IPS-20b (cell line): ENCODE measurements at regions not wholly inside any gene's neighbourhood (a gene's known extent, or its start where the extent isn't known, plus 50 kb on each side); places are given as distances from the start of the nearest gene placed in this dataset.

Experiments
- H3K27ac ChIP-seq: one replicate; pipeline ENCODE4 v1.5.1; 2013; ENCODE audit warnings: low read length
- H3K27me3 ChIP-seq: 2 replicates; pipeline ENCODE4 v1.6.1; 2013; ENCODE audit warnings: mild to moderate bottlenecking, low read length, inconsistent platforms; ENCODE audit not compliant: insufficient read depth
- H3K36me3 ChIP-seq: 2 replicates; pipeline ENCODE4 v1.6.1; 2013; ENCODE audit warnings: low read depth, mild to moderate bottlenecking, inconsistent platforms, low read length, moderate library complexity; ENCODE audit not compliant: insufficient read depth
- H3K4me1 ChIP-seq: 2 replicates; pipeline ENCODE4 v1.6.1; 2013; ENCODE audit warnings: mild to moderate bottlenecking, control low read depth, inconsistent platforms, low read length, moderate library complexity; ENCODE audit not compliant: insufficient read depth
- H3K4me3 ChIP-seq: 2 replicates; pipeline ENCODE4 v1.5.1; 2013; ENCODE audit warnings: mild to moderate bottlenecking, low read length, inconsistent platforms
- H3K9ac ChIP-seq: 2 replicates; pipeline ENCODE4 v1.6.1; 2013; ENCODE audit warnings: low read depth, mild to moderate bottlenecking, inconsistent platforms, low read length, moderate library complexity
- H3K9me3 ChIP-seq: 2 replicates; pipeline ENCODE4 v1.6.1; 2013; ENCODE audit warnings: mild to moderate bottlenecking, low read depth, low read length, inconsistent platforms; ENCODE audit not compliant: insufficient read depth

GRCh38 chr6:93746892-93747291 is 327.5 kb upstream of the EPHA7 start:
- Histone ChIP-seq H3K9me3 (no peaks in the 10 kb centered on the region), H3K4me1 (no peaks in the 10 kb centered on the region), H3K4me3 (no peak overlapping the region), H3K27ac (no peak overlapping the region), H3K27me3 (no peaks in the 10 kb centered on the region), H3K36me3 (no peaks in the 10 kb centered on the region), H3K9ac (no peak overlapping the region)

DNA sequence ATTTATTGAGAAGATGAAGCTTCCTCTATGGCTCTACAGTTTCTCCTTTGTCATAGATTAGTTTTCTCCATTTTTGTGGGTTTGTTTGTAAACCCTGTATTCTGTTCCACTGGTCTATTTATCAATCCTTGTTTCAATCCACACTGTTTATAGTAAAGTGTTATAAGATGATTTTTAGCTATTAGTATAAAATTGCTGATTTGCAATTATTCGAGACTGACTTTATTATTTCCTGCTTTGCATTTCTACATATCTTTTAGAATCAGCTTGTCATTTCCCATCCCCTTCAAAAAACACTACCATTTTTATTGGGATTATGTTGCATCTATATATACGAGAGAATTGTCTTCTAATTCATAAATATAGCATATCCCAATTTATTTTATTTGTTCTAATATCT is 325.9 kb upstream of the EPHA7 start:
- Histone ChIP-seq H3K27ac (no peak overlapping the region), H3K9ac (no peak overlapping the region), H3K36me3 (no peaks in the 10 kb centered on the region), H3K4me3 (no peak overlapping the region), H3K9me3 (no peaks in the 10 kb centered on the region), H3K27me3 (no peaks in the 10 kb centered on the region), H3K4me1 (no peaks in the 10 kb centered on the region)

GRCh38 chr6:93735099-93735498 is 315.7 kb upstream of the EPHA7 start:
- Histone ChIP-seq H3K9me3 (no peaks in the 10 kb centered on the region), H3K9ac (no peak overlapping the region), H3K36me3 (no peaks in the 10 kb centered on the region), H3K27ac (no peak overlapping the region), H3K27me3 (no peaks in the 10 kb centered on the region), H3K4me3 (no peak overlapping the region), H3K4me1 (peaks cover 6% of the 10 kb centered on the region; the same call in 1 of the 2 replicates)

GRCh38 chr6:93731306-93731705 is 311.9 kb upstream of the EPHA7 start:
- Histone ChIP-seq H3K9me3 (no peaks in the 10 kb centered on the region), H3K27me3 (no peaks in the 10 kb centered on the region), H3K36me3 (no peaks in the 10 kb centered on the region), H3K4me1 (peaks cover 13% of the 10 kb centered on the region; the same call in 1 of the 2 replicates), H3K4me3 (no peak overlapping the region), H3K9ac (no peak overlapping the region), H3K27ac (no peak overlapping the region)

- no peak overlapping the region for H3K9ac ChIP-seq
- H3K36me3 ChIP-seq = no peaks in the 10 kb centered on the region
- no peak overlapping the region for H3K27ac ChIP-seq
- no peaks in the 10 kb centered on the region for H3K27me3 ChIP-seq
- peaks cover 10% of the 10 kb centered on the region for H3K4me1 ChIP-seq
- H3K4me3 ChIP-seq = no peak overlapping the region
- no peaks in the 10 kb centered on the region for H3K9me3 ChIP-seq
Measured at GRCh38 chr6:93728150-93728549, 308.8 kb upstream of the EPHA7 start.

GRCh38 chr6:93727447-93727846 is 308.1 kb upstream of the EPHA7 start:
- H3K9ac ChIP-seq = no peak overlapping the region
- H3K4me3 ChIP-seq = no peak overlapping the region
- H3K27me3 ChIP-seq = no peaks in the 10 kb centered on the region
- no peaks in the 10 kb centered on the region for H3K36me3 ChIP-seq
- H3K27ac ChIP-seq = no peak overlapping the region
- no peaks in the 10 kb centered on the region for H3K9me3 ChIP-seq
- peaks cover 10% of the 10 kb centered on the region for H3K4me1 ChIP-seq

DNA sequence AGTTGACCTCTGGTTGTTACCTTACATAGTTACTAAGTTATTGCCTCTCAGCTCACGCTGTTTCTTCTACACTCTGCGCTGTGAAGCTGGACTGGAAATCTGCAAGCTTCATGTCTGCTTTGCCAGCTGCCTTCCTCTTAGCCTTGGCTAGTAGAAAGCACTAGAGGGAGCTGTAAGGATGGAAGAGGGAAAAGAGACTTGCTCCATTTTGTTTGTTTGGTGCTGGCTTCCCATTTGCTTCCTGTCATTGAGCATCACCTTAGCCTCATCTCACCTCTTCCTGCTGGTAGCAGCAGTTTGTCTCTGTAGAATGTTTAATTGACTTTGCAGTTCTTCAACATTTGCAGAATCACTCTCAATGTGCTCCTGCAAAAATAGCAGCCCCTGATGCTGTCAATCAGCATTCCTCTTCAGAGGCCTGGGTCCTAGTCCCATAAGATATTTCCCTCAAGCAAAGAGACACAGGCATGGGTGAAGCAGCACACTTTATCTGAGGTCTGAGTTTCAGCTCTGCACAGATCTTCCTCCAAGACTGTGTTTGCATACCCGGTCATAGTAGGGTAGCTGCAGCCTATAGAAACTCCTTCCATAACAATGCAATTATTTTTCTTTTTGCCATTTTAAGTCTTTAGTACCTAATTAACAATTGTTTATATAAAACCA is 302.2 kb upstream of the EPHA7 start:
- H3K9ac ChIP-seq = no peak overlapping the region
- H3K9me3 ChIP-seq = no peaks in the 10 kb centered on the region
- no peaks in the 10 kb centered on the region; the same call in 1 of the 2 replicates for H3K4me1 ChIP-seq
- no peak overlapping the region for H3K4me3 ChIP-seq
- no peaks in the 10 kb centered on the region for H3K27me3 ChIP-seq
- no peaks in the 10 kb centered on the region for H3K36me3 ChIP-seq
- H3K27ac ChIP-seq = no peak overlapping the region

GRCh38 chr6:93713974-93714373 is 294.6 kb upstream of the EPHA7 start:
- Histone ChIP-seq H3K4me1 (no peaks in the 10 kb centered on the region), H3K4me3 (no peak overlapping the region), H3K27ac (no peak overlapping the region), H3K36me3 (no peaks in the 10 kb centered on the region), H3K9ac (no peak overlapping the region), H3K9me3 (peaks cover 15% of the 10 kb centered on the region; the same call in 1 of the 2 replicates), H3K27me3 (no peaks in the 10 kb centered on the region)

DNA sequence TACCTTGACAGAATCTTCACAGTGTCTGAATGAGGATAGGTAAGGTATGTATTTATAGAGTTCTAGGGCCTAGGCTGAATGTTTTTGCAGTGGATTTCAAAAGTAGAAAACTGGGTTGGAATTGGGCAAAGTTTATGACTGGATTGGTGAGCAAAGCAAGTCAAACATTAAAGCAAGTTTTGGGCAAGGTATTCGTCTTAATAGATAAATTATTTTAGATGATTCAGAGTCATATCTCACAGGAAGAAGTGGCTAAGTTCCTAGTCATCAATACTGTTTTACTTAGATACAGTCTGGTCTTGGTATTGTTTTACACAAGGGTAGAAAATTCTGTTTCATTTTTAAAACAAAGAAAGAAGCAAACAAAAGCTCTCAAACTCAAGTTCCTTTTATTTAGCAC is 284.1 kb upstream of the EPHA7 start:
- Histone ChIP-seq H3K27me3 (no peaks in the 10 kb centered on the region), H3K36me3 (no peaks in the 10 kb centered on the region), H3K9me3 (peaks cover 12% of the 10 kb centered on the region), H3K9ac (no peak overlapping the region), H3K4me1 (no peaks in the 10 kb centered on the region), H3K4me3 (no peak overlapping the region), H3K27ac (no peak overlapping the region)

DNA sequence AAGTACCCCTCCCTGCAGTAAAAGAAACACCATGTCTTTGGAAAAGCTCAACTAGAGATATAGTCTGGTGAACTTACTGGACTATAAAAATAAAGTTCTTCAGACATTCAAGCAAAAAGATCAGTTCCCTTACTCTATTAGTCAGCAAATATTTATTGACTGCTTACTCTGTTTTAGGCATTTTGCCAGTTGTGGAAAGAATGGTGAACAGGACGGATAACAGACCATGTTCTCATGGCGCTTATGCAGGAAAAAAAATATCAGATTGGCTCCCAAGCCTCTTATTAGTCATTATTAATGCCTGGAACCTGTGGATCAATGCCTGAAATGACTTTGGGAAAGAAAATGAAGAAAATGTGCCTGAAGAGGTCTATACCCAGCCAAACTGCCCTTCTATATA is 282.2 kb upstream of the EPHA7 start:
- Histone ChIP-seq H3K4me1 (no peaks in the 10 kb centered on the region), H3K4me3 (no peak overlapping the region), H3K9ac (no peak overlapping the region), H3K27ac (no peak overlapping the region), H3K27me3 (no peaks in the 10 kb centered on the region), H3K36me3 (no peaks in the 10 kb centered on the region), H3K9me3 (no peaks in the 10 kb centered on the region; the same call in 1 of the 2 replicates)

DNA sequence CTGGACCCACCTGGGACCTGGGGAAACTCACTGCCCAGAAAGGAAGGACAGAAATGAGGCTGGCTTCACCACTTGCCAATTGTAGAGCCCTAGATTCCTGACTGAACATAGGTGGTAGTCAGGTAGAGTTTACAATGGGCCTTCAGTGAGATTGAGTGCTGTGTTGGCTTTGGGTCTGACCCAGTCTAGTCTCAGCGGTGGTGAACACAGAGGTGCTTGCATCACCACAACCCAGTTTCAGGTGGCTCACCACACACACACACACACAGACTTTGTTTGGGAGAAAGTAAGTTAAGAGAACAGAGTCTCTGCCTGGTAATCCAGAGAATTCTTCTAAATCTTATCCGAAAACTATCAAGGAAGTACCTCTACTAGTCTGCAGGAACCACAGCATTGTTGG is 266.1 kb upstream of the EPHA7 start:
- Histone ChIP-seq H3K27ac (no peak overlapping the region), H3K4me1 (no peaks in the 10 kb centered on the region), H3K4me3 (no peak overlapping the region), H3K9ac (no peak overlapping the region), H3K9me3 (no peaks in the 10 kb centered on the region), H3K27me3 (no peaks in the 10 kb centered on the region), H3K36me3 (no peaks in the 10 kb centered on the region)

DNA sequence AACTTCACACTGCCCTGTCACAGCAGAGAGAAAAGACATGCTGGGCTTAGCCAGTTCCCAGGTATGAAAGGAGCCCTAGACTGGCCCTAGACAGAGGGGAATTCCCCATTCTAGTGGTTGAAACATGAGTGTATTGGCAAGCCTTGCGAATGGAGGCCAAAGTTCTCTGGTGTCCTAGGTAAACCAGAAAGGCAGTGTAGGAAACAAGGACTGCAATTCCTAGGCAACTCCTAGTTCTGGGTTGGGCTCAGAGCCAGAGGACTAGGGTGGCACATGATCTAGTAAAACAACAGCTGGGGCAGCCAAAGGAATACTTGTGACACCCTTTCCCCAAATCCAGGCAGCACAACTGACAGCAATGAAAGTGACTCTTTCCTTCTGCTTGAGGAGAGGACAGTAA is 265.0 kb upstream of the EPHA7 start:
- Histone ChIP-seq H3K4me3 (no peak overlapping the region), H3K9ac (no peak overlapping the region), H3K4me1 (no peaks in the 10 kb centered on the region), H3K27ac (no peak overlapping the region), H3K9me3 (no peaks in the 10 kb centered on the region), H3K36me3 (no peaks in the 10 kb centered on the region), H3K27me3 (no peaks in the 10 kb centered on the region)
